NOMO-1 treated with DMSO at 0.1 percent for 48 hours (cell line): ENCODE measurements at regions not wholly inside any gene's neighbourhood (a gene's known extent, or its start where the extent isn't known, plus 50 kb on each side); places are given as distances from the start of the nearest gene placed in this dataset.
"Not testable (repeated sequence)": the region's sequence is repeated elsewhere in the genome, so short reads cannot be mapped to it uniquely, and the experiment has no call there.

Experiments used
- DNase-seq: peaks from one replicate; lab custom pipeline; 2025; ENCODE audit not compliant: unreplicated experiment; lab: John Stamatoyannopoulos, UW

- no peak for DNase-seq
Observed at GRCh38 chr2:82226441-82226840, 1921.9 kb upstream of the LRRTM1 start.

- DNase-seq = no peak
Observed at GRCh38 chr2:82224301-82224940, 1919.9 kb upstream of the LRRTM1 start.

- no peak for DNase-seq
Observed at GRCh38 chr2:82215212-82215611, 1910.7 kb upstream of the LRRTM1 start.

- no peak for DNase-seq
Observed at GRCh38 chr2:82199493-82199852, 1894.9 kb upstream of the LRRTM1 start.

- no peak for DNase-seq
Observed at GRCh38 chr2:82198809-82199492, 1894.4 kb upstream of the LRRTM1 start.

- no peak for DNase-seq
Observed at GRCh38 chr2:82182270-82182669, 1877.7 kb upstream of the LRRTM1 start.

- DNase-seq = not testable (repeated sequence)
Observed at GRCh38 chr2:82175210-82175609, 1870.7 kb upstream of the LRRTM1 start.

GRCh38 chr2:82172483-82172882 lies 1867.9 kb upstream of the LRRTM1 start:
- DNase-seq = no peak

- DNase-seq = no peak
Observed at GRCh38 chr2:82169379-82169778, 1864.8 kb upstream of the LRRTM1 start.

GRCh38 chr2:82165377-82165776 lies 1860.8 kb upstream of the LRRTM1 start:
- no peak for DNase-seq

GRCh38 chr2:82158150-82158549 lies 1853.6 kb upstream of the LRRTM1 start:
- DNase-seq = no peak

GRCh38 chr2:82155469-82155868 lies 1850.9 kb upstream of the LRRTM1 start:
- no peak for DNase-seq

- no peak for DNase-seq
Observed at GRCh38 chr2:82143343-82143742, 1838.8 kb upstream of the LRRTM1 start.

- no peak for DNase-seq
Observed at GRCh38 chr2:82139979-82140611, 1835.5 kb upstream of the LRRTM1 start.

- DNase-seq = no peak
Observed at GRCh38 chr2:82137441-82137840, 1832.9 kb upstream of the LRRTM1 start.

- DNase-seq = no peak
Observed at GRCh38 chr2:82128051-82128450, 1823.5 kb upstream of the LRRTM1 start.

- no peak for DNase-seq
Observed at GRCh38 chr2:82124629-82125028, 1820.1 kb upstream of the LRRTM1 start.

- DNase-seq = no peak
Observed at GRCh38 chr2:82120654-82121053, 1816.1 kb upstream of the LRRTM1 start.

GRCh38 chr2:82120115-82120514 lies 1815.6 kb upstream of the LRRTM1 start:
- no peak for DNase-seq

GRCh38 chr2:82109418-82109817 lies 1804.9 kb upstream of the LRRTM1 start:
- DNase-seq = no peak

- DNase-seq = no peak
Observed at GRCh38 chr2:82098617-82099016, 1794.1 kb upstream of the LRRTM1 start.

- no peak for DNase-seq
Observed at GRCh38 chr2:82089518-82089917, 1785.0 kb upstream of the LRRTM1 start.
